HCEC 1CT (cell line): ENCODE measurements at regions not wholly inside any gene's neighbourhood (a gene's known extent, or its start where the extent isn't known, plus 50 kb on each side); places are given as distances from the start of the nearest gene placed in this dataset.
"Not testable (repeated sequence)": the region's sequence is repeated elsewhere in the genome, so short reads cannot be mapped to it uniquely, and the experiment has no call there.

Experiments used
- DNase-seq: peaks from one replicate; pipeline ENCODE4 v3.0.0-alpha.2; 2017

GRCh38 chr2:179322289-179322688 is 57.7 kb upstream of the SESTD1 start:
- DNase-seq: no peak

GRCh38 chr2:179321034-179321433 is 56.4 kb upstream of the SESTD1 start:
- DNase-seq: not testable (repeated sequence)

GRCh38 chr2:179314729-179315128 is 50.1 kb upstream of the SESTD1 start:
- not testable (repeated sequence) for DNase-seq
